ENCODE measurements at regions not wholly inside any gene's neighbourhood (a gene's known extent, or its start where the extent isn't known, plus 50 kb on each side); places are given as distances from the start of the nearest gene placed in this dataset.
A peak's percentile ranks its signal among the peaks of the same experiment; 100 is the strongest.

- in situ Hi-C loops (cut with MboI; ENCODE audit: low pct_ligation_motif_present in 1 of 4, low pct_unique_long_range_greater_than_20kb in 1 of 4, low sequenced_read_pairs in 3 of 4) (no loop called here), intact Hi-C loops (cut with DNase I; ENCODE audit: low total_unique reads) (no loop called here)
- no peaks in the 10 kb centered on the region for H3K27me3 ChIP-seq
- H3K4me1 ChIP-seq, result peaks cover 0 to 4% (median 0%) of the 10 kb centered on the region in 4 donors
- TF ChIP-seq POLR2A (IDR thresholded peaks at IDR 0.05), result no peak
- no peak for TF ChIP-seq EP300 (IDR thresholded peaks at IDR 0.05; ENCODE audit: low read depth)
- TF ChIP-seq, protein P1, sequence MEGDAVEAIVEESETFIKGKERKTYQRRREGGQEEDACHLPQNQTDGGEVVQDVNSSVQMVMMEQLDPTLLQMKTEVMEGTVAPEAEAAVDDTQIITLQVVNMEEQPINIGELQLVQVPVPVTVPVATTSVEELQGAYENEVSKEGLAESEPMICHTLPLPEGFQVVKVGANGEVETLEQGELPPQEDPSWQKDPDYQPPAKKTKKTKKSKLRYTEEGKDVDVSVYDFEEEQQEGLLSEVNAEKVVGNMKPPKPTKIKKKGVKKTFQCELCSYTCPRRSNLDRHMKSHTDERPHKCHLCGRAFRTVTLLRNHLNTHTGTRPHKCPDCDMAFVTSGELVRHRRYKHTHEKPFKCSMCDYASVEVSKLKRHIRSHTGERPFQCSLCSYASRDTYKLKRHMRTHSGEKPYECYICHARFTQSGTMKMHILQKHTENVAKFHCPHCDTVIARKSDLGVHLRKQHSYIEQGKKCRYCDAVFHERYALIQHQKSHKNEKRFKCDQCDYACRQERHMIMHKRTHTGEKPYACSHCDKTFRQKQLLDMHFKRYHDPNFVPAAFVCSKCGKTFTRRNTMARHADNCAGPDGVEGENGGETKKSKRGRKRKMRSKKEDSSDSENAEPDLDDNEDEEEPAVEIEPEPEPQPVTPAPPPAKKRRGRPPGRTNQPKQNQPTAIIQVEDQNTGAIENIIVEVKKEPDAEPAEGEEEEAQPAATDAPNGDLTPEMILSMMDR (IDR thresholded peaks at IDR 0.05), result no peak
- TF ChIP-seq POLR2AphosphoS5 (IDR thresholded peaks at IDR 0.05), result no peak
- no peaks in the 10 kb centered on the region for H3K36me3 ChIP-seq
- no peak overlapping the region for H3K4me3 ChIP-seq
- H3K27ac ChIP-seq, result no peak overlapping the region
- no peaks in the 10 kb centered on the region for H3K9me3 ChIP-seq
- WGBS, 2 donors (ENCODE audit: low coverage in 1 of 2), result 78% methylated on average over 8 of the region's 8 CpGs; no CpG with 5 or more reads in 1 of the 2 donors
- no peak for DNase-seq
These were observed 286.4 kb downstream of the BCOR start for GRCh38 chrX:39811376-39811775.

GRCh38 chrX:39813631-39814277 lies 284.0 kb downstream of the BCOR start:
- Histone ChIP-seq H3K36me3 (no peaks in the 10 kb centered on the region), H3K27ac (peak overlapping the region in 3 of 4 donors; percentile 19 to 34 (median 33)), H3K4me1 (peaks cover 0 to 4% (median 0%) of the 10 kb centered on the region in 4 donors), H3K4me3 (no peak overlapping the region), H3K27me3 (no peaks in the 10 kb centered on the region), H3K9me3 (no peaks in the 10 kb centered on the region)
- TF ChIP-seq, protein P1 (IDR thresholded peaks at IDR 0.05), result no peak
- peak in 2 of 3 donors; percentile 25 to 28 for TF ChIP-seq POLR2AphosphoS5 (IDR thresholded peaks at IDR 0.05)
- in situ Hi-C loops (cut with MboI; ENCODE audit: low pct_ligation_motif_present in 1 of 4, low pct_unique_long_range_greater_than_20kb in 1 of 4, low sequenced_read_pairs in 3 of 4), result no loop called here
- intact Hi-C loops (cut with DNase I; ENCODE audit: low total_unique reads), result no loop called here
- 70% methylated on average over 17 of the region's 17 CpGs; no CpG with 5 or more reads in 1 of the 2 donors for WGBS, 2 donors (ENCODE audit: low coverage in 1 of 2)
- peak; percentile 40 for DNase-seq

DNA sequence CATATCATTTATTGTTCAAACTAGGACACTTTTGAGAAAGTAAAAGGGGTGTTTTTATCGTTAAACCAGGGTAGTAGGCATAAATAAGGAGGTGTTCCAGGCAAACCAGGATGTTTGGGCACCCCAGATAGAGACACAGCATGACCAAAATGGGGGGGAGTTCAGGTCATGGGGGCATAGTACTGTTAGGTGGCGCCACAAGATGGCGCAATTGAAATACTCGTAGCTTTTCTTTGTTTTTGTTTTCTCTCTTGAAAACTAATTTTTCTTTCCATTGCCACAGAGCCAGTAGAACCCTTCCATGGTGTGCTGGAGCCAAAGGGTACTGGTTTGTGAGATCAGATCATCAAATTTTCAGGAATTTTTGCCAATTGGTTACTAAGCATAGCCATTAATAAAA lies 283.4 kb downstream of the BCOR start:
- in situ Hi-C loops (cut with MboI; ENCODE audit: low pct_ligation_motif_present in 1 of 4, low pct_unique_long_range_greater_than_20kb in 1 of 4, low sequenced_read_pairs in 3 of 4), result no loop called here
- Histone ChIP-seq H3K27ac (peak overlapping the region in 2 of 4 donors; percentile 33 to 34), H3K4me3 (no peak overlapping the region), H3K4me1 (peaks cover 0 to 4% (median 0%) of the 10 kb centered on the region in 4 donors), H3K36me3 (no peaks in the 10 kb centered on the region), H3K27me3 (no peaks in the 10 kb centered on the region), H3K9me3 (no peaks in the 10 kb centered on the region)
- 30% methylated on average over 2 to 4 of the region's 4 CpGs for WGBS, 2 donors (ENCODE audit: low coverage in 1 of 2)
- DNase-seq, result peak; percentile 27
- intact Hi-C loops (cut with DNase I; ENCODE audit: low total_unique reads), result no loop called here
- no peak for TF ChIP-seq POLR2AphosphoS5 (IDR thresholded peaks at IDR 0.05)
- TF ChIP-seq EP300 (IDR thresholded peaks at IDR 0.05; ENCODE audit: low read depth), result no peak
- no peak for TF ChIP-seq POLR2A (IDR thresholded peaks at IDR 0.05)
- TF ChIP-seq, protein P1 (IDR thresholded peaks at IDR 0.05), result peak; percentile 36 to 58 (median 42)

DNA sequence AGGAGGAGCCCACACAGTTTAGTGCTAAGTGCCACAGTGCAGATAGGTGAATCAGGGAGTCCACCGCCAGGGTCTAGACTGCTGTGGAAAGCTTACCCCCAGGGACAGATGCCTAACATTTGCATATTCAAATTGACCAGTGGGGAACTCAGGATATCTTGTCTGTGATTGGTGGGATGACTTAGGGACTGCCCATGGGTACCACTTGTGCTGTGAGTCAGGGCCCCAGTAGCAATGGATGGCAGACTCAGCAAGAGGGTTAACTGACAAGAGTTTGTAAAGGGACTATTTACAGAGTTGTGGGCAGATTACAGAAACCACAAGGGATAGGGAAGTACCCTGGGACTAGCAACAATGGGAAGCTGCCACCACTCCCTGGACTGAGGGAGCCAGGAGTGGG lies 282.1 kb downstream of the BCOR start:
- H3K27ac ChIP-seq, result no peak overlapping the region
- no peaks in the 10 kb centered on the region for H3K36me3 ChIP-seq
- TF ChIP-seq EP300 (IDR thresholded peaks at IDR 0.05; ENCODE audit: low read depth) (no peak), POLR2AphosphoS5 (IDR thresholded peaks at IDR 0.05) (no peak), POLR2A (IDR thresholded peaks at IDR 0.05) (no peak)
- TF ChIP-seq, protein P1 (IDR thresholded peaks at IDR 0.05), result no peak
- no peak for DNase-seq
- WGBS, 2 donors (ENCODE audit: low coverage in 1 of 2), result 85% methylated on average over 1 of the region's 1 CpG; no CpG with 5 or more reads in 1 of the 2 donors
- no peak overlapping the region for H3K4me3 ChIP-seq
- H3K27me3 ChIP-seq, result peaks cover 9% of the 10 kb centered on the region
- intact Hi-C loops (cut with DNase I; ENCODE audit: low total_unique reads), result no loop called here
- in situ Hi-C loops (cut with MboI; ENCODE audit: low pct_ligation_motif_present in 1 of 4, low pct_unique_long_range_greater_than_20kb in 1 of 4, low sequenced_read_pairs in 3 of 4), result no loop called here
- H3K9me3 ChIP-seq, result no peaks in the 10 kb centered on the region
- peaks cover 0 to 8% (median 0%) of the 10 kb centered on the region in 4 donors for H3K4me1 ChIP-seq

All from transverse colon (tissue), 4 donors.